ENCODE measurements at regions not wholly inside any gene's neighbourhood (a gene's known extent, or its start where the extent isn't known, plus 50 kb on each side); places are given as distances from the start of the nearest gene placed in this dataset.
"Not testable (repeated sequence)": the region's sequence is repeated elsewhere in the genome, so short reads cannot be mapped to it uniquely, and the experiment has no call there.

DNA sequence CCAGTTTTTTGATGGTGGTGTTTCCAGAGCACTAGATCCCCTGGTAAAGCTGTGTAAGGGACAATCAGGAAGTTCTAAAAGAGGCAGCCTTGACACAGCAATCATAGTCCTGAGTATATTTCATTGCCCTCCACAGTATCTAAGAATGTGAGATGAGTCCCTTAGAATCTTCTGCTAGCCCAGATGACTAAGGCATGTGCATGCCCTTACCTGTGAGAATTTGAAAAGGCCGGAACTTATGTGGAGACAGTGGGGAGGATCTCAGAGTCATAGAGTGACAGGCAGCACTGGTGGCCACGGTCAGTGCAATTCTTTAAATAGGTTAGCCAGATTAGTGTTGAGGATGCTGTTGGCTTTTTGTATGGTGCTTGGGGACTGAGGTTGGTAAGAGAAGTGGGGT lies 361.4 kb upstream of the VSTM2A start:
- Histone ChIP-seq H3K27me3 (ENCODE audit: control insufficient read depth, insufficient read depth, low read length) (no peaks in the 10 kb centered on the region), H3K27ac (ENCODE audit: low read depth, low read length) (no peak overlapping the region), H3K4me1 (ENCODE audit: control insufficient read depth, insufficient read depth, low read length) (no peaks in the 10 kb centered on the region), H3K36me3 (ENCODE audit: control insufficient read depth, insufficient read depth, low read length) (no peaks in the 10 kb centered on the region), H3K4me3 (ENCODE audit: low read depth, low read length) (no peak overlapping the region), H3K9me3 (ENCODE audit: control insufficient read depth, insufficient read depth, low read length) (no peaks in the 10 kb centered on the region)
- 87% methylated on average over 2 of the region's 2 CpGs for WGBS (ENCODE audit: insufficient coverage)
- DNase-seq (ENCODE audit: low read depth in 4 of 6, low spot score in 6 of 6) = no peak

GRCh38 chr7:54183055-54183454 lies 359.1 kb upstream of the VSTM2A start:
- Histone ChIP-seq H3K4me3 (ENCODE audit: low read depth, low read length) (no peak overlapping the region), H3K27ac (ENCODE audit: low read depth, low read length) (no peak overlapping the region), H3K36me3 (ENCODE audit: control insufficient read depth, insufficient read depth, low read length) (no peaks in the 10 kb centered on the region), H3K27me3 (ENCODE audit: control insufficient read depth, insufficient read depth, low read length) (no peaks in the 10 kb centered on the region), H3K4me1 (ENCODE audit: control insufficient read depth, insufficient read depth, low read length) (no peaks in the 10 kb centered on the region), H3K9me3 (ENCODE audit: control insufficient read depth, insufficient read depth, low read length) (no peaks in the 10 kb centered on the region)
- WGBS (ENCODE audit: insufficient coverage) = 0% methylated on average over 1 of the region's 2 CpGs
- no peak for DNase-seq (ENCODE audit: low read depth in 4 of 6, low spot score in 6 of 6)

DNA sequence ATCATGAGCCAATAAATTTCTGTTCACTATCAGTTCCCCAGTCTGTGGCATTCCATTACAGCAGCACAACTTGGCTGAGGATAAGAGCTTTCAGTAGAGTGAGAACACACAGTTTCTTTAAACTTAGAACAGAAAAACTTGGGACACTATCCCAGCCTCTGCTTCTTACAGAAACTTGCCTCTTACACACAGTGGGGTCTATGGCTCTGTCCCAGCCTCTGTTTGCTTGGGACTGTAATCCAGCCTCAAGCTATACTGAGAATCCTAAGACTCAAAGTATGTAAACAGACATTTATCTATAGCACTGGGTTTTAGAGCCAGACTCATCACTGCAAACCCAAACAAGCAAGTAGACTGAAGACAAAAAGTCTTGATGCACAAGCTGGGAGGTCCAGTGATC lies 355.8 kb upstream of the VSTM2A start:
- H3K9me3 ChIP-seq (ENCODE audit: control insufficient read depth, insufficient read depth, low read length) = no peaks in the 10 kb centered on the region
- no peak overlapping the region for H3K4me3 ChIP-seq (ENCODE audit: low read depth, low read length)
- no peak overlapping the region for H3K27ac ChIP-seq (ENCODE audit: low read depth, low read length)
- no peaks in the 10 kb centered on the region for H3K27me3 ChIP-seq (ENCODE audit: control insufficient read depth, insufficient read depth, low read length)
- H3K36me3 ChIP-seq (ENCODE audit: control insufficient read depth, insufficient read depth, low read length) = no peaks in the 10 kb centered on the region
- DNase-seq (ENCODE audit: low read depth in 4 of 6, low spot score in 6 of 6) = peak in 2 of 6 donors; percentile 2 to 74
- no peaks in the 10 kb centered on the region for H3K4me1 ChIP-seq (ENCODE audit: control insufficient read depth, insufficient read depth, low read length)

DNA sequence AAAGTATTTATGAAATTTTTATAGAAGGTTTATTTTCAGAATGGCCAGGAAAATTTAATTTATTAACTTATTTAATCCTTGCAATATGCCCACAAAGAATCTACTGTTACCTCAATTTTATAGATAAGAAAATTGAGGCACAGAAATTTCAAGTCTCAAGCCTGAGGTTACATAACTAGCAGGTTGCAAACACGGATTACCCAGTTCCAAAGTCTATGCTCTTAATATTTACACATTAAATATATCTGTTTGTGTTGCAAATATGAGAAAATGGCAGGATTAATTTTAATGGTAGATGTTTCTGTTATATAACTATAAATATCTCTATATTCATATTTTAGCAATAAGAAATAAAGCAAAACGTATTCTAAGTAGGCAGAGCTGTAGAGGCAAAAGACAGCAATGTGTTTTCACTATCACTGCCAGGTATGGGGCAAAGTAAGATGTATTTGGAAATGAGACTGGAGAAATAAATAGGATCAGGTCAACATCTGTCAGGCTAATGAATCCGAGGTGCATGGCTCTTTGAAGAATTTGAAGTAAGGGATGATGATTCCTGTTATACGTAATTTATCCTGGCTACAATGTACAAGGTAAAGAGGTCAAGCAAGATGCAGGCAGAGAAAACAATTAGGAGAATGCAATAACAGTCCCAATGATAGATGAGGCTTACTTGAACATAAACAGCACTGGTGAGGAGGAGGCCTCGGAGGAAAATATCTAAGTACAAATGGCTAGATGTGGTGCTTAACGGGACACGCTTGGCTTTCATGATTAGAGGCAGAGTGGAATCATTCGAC lies 354.1 kb upstream of the VSTM2A start:
- Histone ChIP-seq H3K4me3 (ENCODE audit: low read depth, low read length) (no peak overlapping the region), H3K27me3 (ENCODE audit: control insufficient read depth, insufficient read depth, low read length) (no peaks in the 10 kb centered on the region), H3K36me3 (ENCODE audit: control insufficient read depth, insufficient read depth, low read length) (no peaks in the 10 kb centered on the region), H3K4me1 (ENCODE audit: control insufficient read depth, insufficient read depth, low read length) (no peaks in the 10 kb centered on the region), H3K27ac (ENCODE audit: low read depth, low read length) (no peak overlapping the region), H3K9me3 (ENCODE audit: control insufficient read depth, insufficient read depth, low read length) (no peaks in the 10 kb centered on the region)
- peak in 1 of 6 donors; percentile 64 for DNase-seq (ENCODE audit: low read depth in 4 of 6, low spot score in 6 of 6)
- WGBS (ENCODE audit: insufficient coverage) = 75% methylated on average over 6 of the region's 8 CpGs

DNA sequence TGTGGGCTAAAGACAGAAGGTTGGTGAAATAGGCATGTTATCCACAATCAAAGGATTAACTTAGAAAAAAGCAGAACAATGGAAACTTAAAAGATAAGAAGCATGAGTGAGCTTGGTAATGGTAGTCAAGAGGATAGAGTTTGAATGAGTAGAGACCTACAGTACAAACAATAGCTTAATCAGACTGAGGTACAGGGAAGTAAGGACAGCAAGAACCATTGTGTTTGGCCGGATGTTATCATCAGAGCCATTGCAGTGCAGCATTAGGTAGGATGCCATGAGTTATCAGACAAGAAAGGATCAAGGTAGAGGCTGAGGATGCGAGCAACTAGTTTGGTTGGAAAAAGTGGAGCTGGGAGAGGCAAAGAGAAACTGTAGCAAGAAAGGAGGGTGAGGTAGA lies 353.3 kb upstream of the VSTM2A start:
- WGBS (ENCODE audit: insufficient coverage) = 93% methylated on average over 2 of the region's 2 CpGs
- H3K4me1 ChIP-seq (ENCODE audit: control insufficient read depth, insufficient read depth, low read length) = no peaks in the 10 kb centered on the region
- H3K27me3 ChIP-seq (ENCODE audit: control insufficient read depth, insufficient read depth, low read length) = no peaks in the 10 kb centered on the region
- no peaks in the 10 kb centered on the region for H3K36me3 ChIP-seq (ENCODE audit: control insufficient read depth, insufficient read depth, low read length)
- H3K4me3 ChIP-seq (ENCODE audit: low read depth, low read length) = no peak overlapping the region
- H3K27ac ChIP-seq (ENCODE audit: low read depth, low read length) = no peak overlapping the region
- no peaks in the 10 kb centered on the region for H3K9me3 ChIP-seq (ENCODE audit: control insufficient read depth, insufficient read depth, low read length)
- DNase-seq (ENCODE audit: low read depth in 4 of 6, low spot score in 6 of 6) = no peak

GRCh38 chr7:54189330-54189729 lies 352.8 kb upstream of the VSTM2A start:
- no peaks in the 10 kb centered on the region for H3K27me3 ChIP-seq (ENCODE audit: control insufficient read depth, insufficient read depth, low read length)
- DNase-seq (ENCODE audit: low read depth in 4 of 6, low spot score in 6 of 6) = no peak
- no peaks in the 10 kb centered on the region for H3K9me3 ChIP-seq (ENCODE audit: control insufficient read depth, insufficient read depth, low read length)
- no peak overlapping the region for H3K4me3 ChIP-seq (ENCODE audit: low read depth, low read length)
- WGBS (ENCODE audit: insufficient coverage) = 78% methylated on average over 2 of the region's 2 CpGs
- H3K36me3 ChIP-seq (ENCODE audit: control insufficient read depth, insufficient read depth, low read length) = no peaks in the 10 kb centered on the region
- H3K4me1 ChIP-seq (ENCODE audit: control insufficient read depth, insufficient read depth, low read length) = no peaks in the 10 kb centered on the region
- H3K27ac ChIP-seq (ENCODE audit: low read depth, low read length) = no peak overlapping the region

DNA sequence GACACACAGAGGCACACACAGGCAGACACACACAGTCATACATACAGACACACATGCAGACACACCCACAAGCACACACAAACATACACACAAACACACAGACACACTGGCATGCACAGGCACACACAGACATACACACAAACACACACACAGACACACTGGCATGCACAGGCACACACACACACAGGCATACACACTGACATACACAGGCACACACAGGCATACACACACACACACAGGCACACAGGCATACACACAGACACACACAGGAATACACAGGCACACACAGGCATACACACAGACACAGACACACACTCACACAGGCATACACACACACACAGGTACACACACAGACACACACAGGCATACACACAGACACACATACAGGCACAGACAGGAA lies 340.7 kb upstream of the VSTM2A start:
- DNase-seq (ENCODE audit: low read depth in 4 of 6, low spot score in 6 of 6) = no peak
- Histone ChIP-seq H3K27me3 (ENCODE audit: control insufficient read depth, insufficient read depth, low read length) (no peaks in the 10 kb centered on the region), H3K36me3 (ENCODE audit: control insufficient read depth, insufficient read depth, low read length) (peaks cover 2% of the 10 kb centered on the region), H3K4me1 (ENCODE audit: control insufficient read depth, insufficient read depth, low read length) (no peaks in the 10 kb centered on the region), H3K9me3 (ENCODE audit: control insufficient read depth, insufficient read depth, low read length) (peaks cover 3% of the 10 kb centered on the region), H3K27ac (ENCODE audit: low read depth, low read length) (no peak overlapping the region), H3K4me3 (ENCODE audit: low read depth, low read length) (no peak overlapping the region)

DNA sequence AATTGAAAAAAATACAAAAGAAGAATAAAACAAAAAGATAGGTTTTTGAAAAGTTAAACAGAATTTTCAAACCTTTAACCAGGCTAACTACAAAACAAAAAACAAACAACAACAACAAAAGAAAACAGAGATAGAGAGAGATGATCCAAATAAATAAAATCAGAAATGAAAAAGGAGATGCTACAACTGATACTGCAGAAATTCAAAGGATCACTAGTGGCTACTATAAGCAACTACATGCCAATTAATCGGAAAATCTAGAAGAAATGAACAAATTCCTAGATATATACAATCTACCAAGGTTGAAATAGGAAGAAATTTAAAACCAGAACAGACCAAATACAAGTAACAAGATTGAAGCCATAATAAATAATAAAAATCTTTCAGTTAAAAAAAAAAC lies 326.8 kb upstream of the VSTM2A start:
- Histone ChIP-seq H3K4me3 (ENCODE audit: low read depth, low read length) (no peak overlapping the region), H3K4me1 (ENCODE audit: control insufficient read depth, insufficient read depth, low read length) (no peaks in the 10 kb centered on the region), H3K9me3 (ENCODE audit: control insufficient read depth, insufficient read depth, low read length) (peaks cover 3% of the 10 kb centered on the region), H3K27me3 (ENCODE audit: control insufficient read depth, insufficient read depth, low read length) (no peaks in the 10 kb centered on the region), H3K36me3 (ENCODE audit: control insufficient read depth, insufficient read depth, low read length) (no peaks in the 10 kb centered on the region), H3K27ac (ENCODE audit: low read depth, low read length) (no peak overlapping the region)
- DNase-seq (ENCODE audit: low read depth in 4 of 6, low spot score in 6 of 6) = no peak
- no CpG with 5 or more reads among the region's 1 CpG for WGBS (ENCODE audit: insufficient coverage)

- DNase-seq (ENCODE audit: low read depth in 4 of 6, low spot score in 6 of 6); H3K27me3 ChIP-seq (ENCODE audit: control insufficient read depth, insufficient read depth, low read length); H3K27ac ChIP-seq (ENCODE audit: low read depth, low read length); H3K9me3 ChIP-seq (ENCODE audit: control insufficient read depth, insufficient read depth, low read length); H3K36me3 ChIP-seq (ENCODE audit: control insufficient read depth, insufficient read depth, low read length); H3K4me3 ChIP-seq (ENCODE audit: low read depth, low read length); H3K4me1 ChIP-seq (ENCODE audit: control insufficient read depth, insufficient read depth, low read length): not testable (repeated sequence)
Observed at GRCh38 chr7:54226030-54226429, 316.1 kb upstream of the VSTM2A start.

- Histone ChIP-seq H3K9me3 (ENCODE audit: control insufficient read depth, insufficient read depth, low read length) (no peaks in the 10 kb centered on the region), H3K27ac (ENCODE audit: low read depth, low read length) (no peak overlapping the region), H3K4me1 (ENCODE audit: control insufficient read depth, insufficient read depth, low read length) (no peaks in the 10 kb centered on the region), H3K27me3 (ENCODE audit: control insufficient read depth, insufficient read depth, low read length) (no peaks in the 10 kb centered on the region), H3K36me3 (ENCODE audit: control insufficient read depth, insufficient read depth, low read length) (no peaks in the 10 kb centered on the region), H3K4me3 (ENCODE audit: low read depth, low read length) (no peak overlapping the region)
- WGBS (ENCODE audit: insufficient coverage) = 99% methylated on average over 4 of the region's 6 CpGs
- no peak for DNase-seq (ENCODE audit: low read depth in 4 of 6, low spot score in 6 of 6)
Observed at GRCh38 chr7:54242776-54243175, 299.4 kb upstream of the VSTM2A start.
